Renal cortex interstitium (tissue), 11 donors: ENCODE measurements at regions not wholly inside any gene's neighbourhood (a gene's known extent, or its start where the extent isn't known, plus 50 kb on each side); places are given as distances from the start of the nearest gene placed in this dataset.

ENCODE experiments used
- DNase-seq, 11 donors: peaks; one replicate each; pipeline ENCODE4 v3.0.0-alpha.2; 2013; ENCODE audit warnings: low read depth in 9 of 11, low spot score in 4 of 11; ENCODE audit errors: extremely low read depth in 1 of 11

GRCh38 chr3:72601983-72602750, 246.1 kb downstream of the SHQ1 start:
- no peak for DNase-seq

- peak in 5 of 11 donors; percentile 55 to 70 (median 64) for DNase-seq
Observed at GRCh38 chr3:72601060-72601459, 247.2 kb downstream of the SHQ1 start.

GRCh38 chr3:72597756-72598195, 250.5 kb downstream of the SHQ1 start:
- DNase-seq: no peak

- no peak for DNase-seq
Observed at GRCh38 chr3:72597043-72597442, 251.2 kb downstream of the SHQ1 start.

GRCh38 chr3:72595927-72596610, 252.2 kb downstream of the SHQ1 start:
- DNase-seq: no peak

- no peak for DNase-seq
Observed at GRCh38 chr3:72595376-72595775, 252.9 kb downstream of the SHQ1 start.

- no peak for DNase-seq
Observed at GRCh38 chr3:72594615-72595215, 253.5 kb downstream of the SHQ1 start.

GRCh38 chr3:72593881-72594397, 254.3 kb downstream of the SHQ1 start:
- DNase-seq: no peak

GRCh38 chr3:72591522-72592421, 256.5 kb downstream of the SHQ1 start:
- DNase-seq: peak in 1 of 11 donors; percentile 34

- no peak for DNase-seq
Observed at GRCh38 chr3:72590732-72591221, 257.5 kb downstream of the SHQ1 start.

GRCh38 chr3:72587282-72587681, 261.0 kb downstream of the SHQ1 start:
- no peak for DNase-seq

GRCh38 chr3:72586694-72587093, 261.6 kb downstream of the SHQ1 start:
- DNase-seq: no peak

- no peak for DNase-seq
Observed at GRCh38 chr3:72585966-72586365, 262.3 kb downstream of the SHQ1 start.

GRCh38 chr3:72584262-72584661, 264.0 kb downstream of the SHQ1 start:
- DNase-seq: no peak

GRCh38 chr3:72582963-72583362, 265.3 kb downstream of the SHQ1 start:
- DNase-seq: no peak

- DNase-seq: peak in 2 of 11 donors; percentile 32 to 47
Observed at GRCh38 chr3:72582211-72582878, 265.9 kb downstream of the SHQ1 start.

- no peak for DNase-seq
Observed at GRCh38 chr3:72580900-72581299, 267.3 kb downstream of the SHQ1 start.

GRCh38 chr3:72580246-72580756, 267.9 kb downstream of the SHQ1 start:
- DNase-seq: no peak
